NCI-H2227 (cell line): ENCODE measurements at regions not wholly inside any gene's neighbourhood (a gene's known extent, or its start where the extent isn't known, plus 50 kb on each side); places are given as distances from the start of the nearest gene placed in this dataset.

Source experiments
- DNase-seq: peaks from one replicate; lab custom pipeline; 2025; ENCODE audit not compliant: unreplicated experiment; lab: John Stamatoyannopoulos, UW

GRCh38 chr3:75985432-75985831 lies 200.1 kb upstream of the ZNF717 start:
- DNase-seq, result no peak

- DNase-seq, result no peak
Observed at GRCh38 chr3:76010252-76010651, 224.9 kb upstream of the ZNF717 start.

- no peak for DNase-seq
Observed at GRCh38 chr3:76011121-76011520, 225.8 kb upstream of the ZNF717 start.

GRCh38 chr3:76015496-76015895 lies 230.1 kb upstream of the ZNF717 start:
- DNase-seq, result no peak

- no peak for DNase-seq
Observed at GRCh38 chr3:76016111-76016510, 230.8 kb upstream of the ZNF717 start.

- no peak for DNase-seq
Observed at GRCh38 chr3:76016769-76017439, 231.6 kb upstream of the ZNF717 start.

- DNase-seq, result no peak
Observed at GRCh38 chr3:76021376-76021775, 236.0 kb upstream of the ZNF717 start.

- DNase-seq, result no peak
Observed at GRCh38 chr3:76024640-76025039, 239.3 kb upstream of the ZNF717 start.

- no peak for DNase-seq
Observed at GRCh38 chr3:76025561-76025960, 240.2 kb upstream of the ZNF717 start.

GRCh38 chr3:76026379-76026778 lies 241.0 kb upstream of the ZNF717 start:
- DNase-seq, result no peak

- DNase-seq, result no peak
Observed at GRCh38 chr3:76028774-76029173, 243.4 kb upstream of the ZNF717 start.

- no peak for DNase-seq
Observed at GRCh38 chr3:76034649-76035048, 249.3 kb upstream of the ZNF717 start.

- DNase-seq, result no peak
Observed at GRCh38 chr3:76035117-76035516, 249.8 kb upstream of the ZNF717 start.

GRCh38 chr3:76038949-76039348 lies 253.6 kb upstream of the ZNF717 start:
- DNase-seq, result no peak

GRCh38 chr3:76039431-76039830 lies 254.1 kb upstream of the ZNF717 start:
- DNase-seq, result no peak

GRCh38 chr3:76040946-76041345 lies 255.6 kb upstream of the ZNF717 start:
- no peak for DNase-seq

- DNase-seq, result no peak
Observed at GRCh38 chr3:76043746-76044145, 258.4 kb upstream of the ZNF717 start.

- no peak for DNase-seq
Observed at GRCh38 chr3:76044601-76045600, 259.6 kb upstream of the ZNF717 start.

GRCh38 chr3:76047368-76047767 lies 262.0 kb upstream of the ZNF717 start:
- DNase-seq, result no peak

- DNase-seq, result no peak
Observed at GRCh38 chr3:76049776-76050175, 264.4 kb upstream of the ZNF717 start.

GRCh38 chr3:76051145-76051544 lies 265.8 kb upstream of the ZNF717 start:
- DNase-seq, result no peak

GRCh38 chr3:76054404-76054803 lies 269.1 kb upstream of the ZNF717 start:
- no peak for DNase-seq
